A549 (cell line): ENCODE measurements at regions not wholly inside any gene's neighbourhood (a gene's known extent, or its start where the extent isn't known, plus 50 kb on each side); places are given as distances from the start of the nearest gene placed in this dataset.
"Not testable (repeated sequence)": the region's sequence is repeated elsewhere in the genome, so short reads cannot be mapped to it uniquely, and the experiment has no call there.

ENCODE experiments used
- ATAC-seq, 2 experiments: fragments of 200-7000 bp in 1 of 2; fragments of >200 bp in 1 of 2; cut with Nextera tagmentation in 1 of 2; cut with Tn5 transposase in 1 of 2; 3 replicates each; pipeline versions ENCODE4 v1.8.0 to v1.9.1; 2018 to 2020; ENCODE audit warnings: mild to moderate bottlenecking in 1 of 2, moderate library complexity in 1 of 2
- CTCF ChIA-PET: fragments of 300-600 bp; sonication (Branson Sonifier 250); formaldehyde crosslinking; extraction: SDS; loops from one replicate; lab custom pipeline; 2021; ENCODE audit warnings: antibody characterized with exemption, inconsistent platforms; lab: Yijun Ruan, JAX
- POLR2A ChIA-PET: fragments of 350-600 bp; formaldehyde crosslinking; extraction: SDS; loops from one replicate; lab custom pipeline; 2021; ENCODE audit warnings: antibody characterized with exemption, inconsistent platforms; lab: Yijun Ruan, JAX
- DNase-seq, 2 experiments: peaks; one replicate each; pipeline versions ENCODE4 v3.0.0 to v3.0.0-alpha.2; 2011 to 2016; ENCODE audit warnings: low read depth in 1 of 2, low spot score in 1 of 2
- FAIRE-seq: peaks from 2 replicates; lab custom pipeline; 2011; peaks lifted over from hg19 to GRCh38; lab: Jason Lieb, UNC
- H3K27ac ChIP-seq, 2 experiments: fragments of >200 bp; sonication (Bioruptor Twin); formaldehyde crosslinking; 3 replicates each; pipeline ENCODE4 v1.5.1; 2016 to 2017
- H3K4me1 ChIP-seq: fragments of >200 bp; sonication (Bioruptor Twin); formaldehyde crosslinking; 3 replicates; pipeline ENCODE4 v1.6.1; 2016
- H3K4me2 ChIP-seq: fragments of >200 bp; sonication (Bioruptor Twin); formaldehyde crosslinking; 3 replicates; pipeline ENCODE4 v1.6.1; 2016
- H3K4me3 ChIP-seq: fragments of >200 bp; sonication (Bioruptor Twin); formaldehyde crosslinking; 3 replicates; pipeline ENCODE4 v1.5.1; 2016
- H3K9me3 ChIP-seq: fragments of >200 bp; sonication (Bioruptor Twin); formaldehyde crosslinking; 3 replicates; pipeline ENCODE4 v1.6.1; 2016
- CHD2 ChIP-seq: fragments of 150-350 bp; IDR thresholded peaks from 2 replicates; pipeline ENCODE4 v1.6.1; 2014; ENCODE audit warnings: low read length; ENCODE audit not compliant: partially characterized antibody
- EHF ChIP-seq: fragments of 250-450 bp; sonication (Bioruptor Pico); IDR thresholded peaks from 2 replicates; pipeline ENCODE4 v1.5.0; 2020; ENCODE audit warnings: mild to moderate bottlenecking
- FOSB ChIP-seq: fragments of 250-450 bp; sonication (Bioruptor Pico); IDR thresholded peaks from 2 replicates; pipeline ENCODE4 v1.5.0; 2020; ENCODE audit warnings: mild to moderate bottlenecking, moderate library complexity
- FOXS1 ChIP-seq: fragments of 250-450 bp; sonication (Bioruptor Pico); IDR thresholded peaks from 2 replicates; pipeline ENCODE4 v1.5.0; 2020; ENCODE audit warnings: mild to moderate bottlenecking, moderate library complexity
- HEYL ChIP-seq: fragments of 250-450 bp; sonication (Bioruptor Pico); IDR thresholded peaks from 2 replicates; pipeline ENCODE4 v1.8.0; 2021; ENCODE audit warnings: mild to moderate bottlenecking, moderate library complexity
- HOXA7 ChIP-seq: fragments of 250-450 bp; sonication (Bioruptor Pico); IDR thresholded peaks from 2 replicates; pipeline ENCODE4 v1.5.0; 2020; ENCODE audit warnings: mild to moderate bottlenecking, moderate library complexity
- MAFK ChIP-seq: fragments of 450-650 bp; IDR thresholded peaks from 2 replicates; pipeline ENCODE4 v1.6.1; 2014; ENCODE audit not compliant: partially characterized antibody
- NR3C1 ChIP-seq: fragments of >200 bp; sonication (Bioruptor Twin); formaldehyde crosslinking; IDR thresholded peaks from 3 replicates; pipeline ENCODE4 v1.6.1; 2017
- POLR2A ChIP-seq: IDR thresholded peaks from 2 replicates; pipeline ENCODE4 v1.6.1; 2012; ENCODE audit warnings: mild to moderate bottlenecking, low read length
- RCOR1 ChIP-seq: fragments of 150-350 bp; IDR thresholded peaks from 2 replicates; pipeline ENCODE4 v1.6.1; 2014; ENCODE audit warnings: antibody characterized with exemption, low read length, low read depth
- REST ChIP-seq: fragments of 200-600 bp; sonication (generic); IDR thresholded peaks from 2 replicates; pipeline ENCODE4 v1.6.1; 2016; ENCODE audit warnings: antibody characterized with exemption, mild to moderate bottlenecking, moderate library complexity
- SMC3 ChIP-seq: fragments of >200 bp; sonication (Bioruptor Twin); formaldehyde crosslinking; IDR thresholded peaks from 3 replicates; pipeline ENCODE4 v1.6.1; 2018; ENCODE audit warnings: inconsistent platforms
- ZNF302 ChIP-seq: fragments of 250-450 bp; sonication (Bioruptor Pico); IDR thresholded peaks from 2 replicates; pipeline ENCODE4 v1.9.0; 2021; ENCODE audit warnings: inconsistent platforms, mild to moderate bottlenecking, moderate library complexity
- ZSCAN20 ChIP-seq: fragments of 250-450 bp; sonication (Bioruptor Pico); IDR thresholded peaks from 2 replicates; pipeline ENCODE4 v1.8.0; 2022; ENCODE audit warnings: mild to moderate bottlenecking, moderate library complexity
- WGBS: methylation state at CpG from one replicate; pipeline ENCODE4 v1.1.6; 2017; ENCODE audit errors: missing lambda C conversion rate; 5-methylcytosine and 5-hydroxymethylcytosine counted together

GRCh38 chr22:25348391-25348790 is 129.0 kb downstream of the CRYBB2 start:
- POLR2A ChIA-PET = no interaction called here
- ATAC-seq = no peak
- no peak for FAIRE-seq
- H3K4me3 ChIP-seq = no peak overlapping the region
- TF ChIP-seq ZSCAN20 (CRISPR knock-in tag) = no peak
- TF ChIP-seq, all 56 proteins: peak for 0
- Histone ChIP-seq H3K27ac (no peak overlapping the region), H3K9me3 (no peaks in the 10 kb centered on the region), H3K4me2 (no peak overlapping the region), H3K4me1 (no peaks in the 10 kb centered on the region)
- 83% methylated on average over 1 of the region's 2 CpGs for WGBS
- CTCF ChIA-PET = no interaction called here
- DNase-seq = no peak

GRCh38 chr22:25348996-25349395 is 129.6 kb downstream of the CRYBB2 start:
- CTCF ChIA-PET, DNase-seq, H3K4me1 ChIP-seq, FAIRE-seq, POLR2A ChIA-PET, H3K4me3 ChIP-seq, H3K9me3 ChIP-seq, H3K27ac ChIP-seq, H3K4me2 ChIP-seq, ATAC-seq: not testable (repeated sequence)
- 90% methylated on average over 2 of the region's 5 CpGs for whole genome bisulfite sequencing

GRCh38 chr22:25350551-25350971 is 131.1 kb downstream of the CRYBB2 start:
- Histone ChIP-seq H3K4me1 (no peaks in the 10 kb centered on the region), H3K4me3 (no peak overlapping the region), H3K27ac (no peak overlapping the region), H3K9me3 (no peaks in the 10 kb centered on the region)
- no peak for FAIRE-seq
- POLR2A ChIA-PET = no interaction called here
- TF ChIP-seq ZNF302 (CRISPR knock-in tag) = no peak
- TF ChIP-seq NR3C1 = no peak
- TF ChIP-seq SMC3 = no peak
- no peak for TF ChIP-seq EHF (CRISPR knock-in tag)
- no peak for TF ChIP-seq HEYL
- no peak for TF ChIP-seq POLR2A
- TF ChIP-seq CHD2 = no peak
- TF ChIP-seq, all 56 proteins: peak for 0
- ATAC-seq (no peak), DNase-seq (no peak)
- WGBS = 94% methylated on average over 18 of the region's 26 CpGs
- no peak overlapping the region for H3K4me2 ChIP-seq
- CTCF ChIA-PET = interaction anchor here (3.1 kb wide), 1 partner anchor 13 kb away, joined by 9 read pairs; no protein-coding TSS in a partner anchor

GRCh38 chr22:25351631-25352293 is 132.3 kb downstream of the CRYBB2 start:
- no peaks in the 10 kb centered on the region for H3K4me1 ChIP-seq
- H3K4me2 ChIP-seq = no peak overlapping the region
- ChIA-PET CTCF (interaction anchor here (1.4 to 3.1 kb wide), 2 partner anchors 10 to 11 kb away, joined by 3 to 9 read pairs; no protein-coding TSS in a partner anchor), POLR2A (no interaction called here)
- H3K9me3 ChIP-seq = no peaks in the 10 kb centered on the region
- ATAC-seq (no peak), DNase-seq (no peak), FAIRE-seq (no peak)
- 92% methylated on average over 16 of the region's 18 CpGs for WGBS
- TF ChIP-seq FOXS1 (no peak), RCOR1 (no peak), CHD2 (no peak), MAFK (no peak), REST (no peak), HOXA7 (CRISPR knock-in tag) (no peak), FOSB (CRISPR knock-in tag) (no peak)
- no peak overlapping the region for H3K4me3 ChIP-seq
- no peak overlapping the region for H3K27ac ChIP-seq
